Astrocyte (in vitro differentiated cells and primary cell): ENCODE measurements at regions not wholly inside any gene's neighbourhood (a gene's known extent, or its start where the extent isn't known, plus 50 kb on each side); places are given as distances from the start of the nearest gene placed in this dataset.

Source experiments
- EZH2 ChIP-seq: IDR thresholded peaks from 2 replicates; pipeline ENCODE4 v1.6.1; 2012; ENCODE audit warnings: mild to moderate bottlenecking, low read length, inconsistent platforms; ENCODE audit not compliant: insufficient read depth
- TF ChIP-seq, protein P1 (sequence below): IDR thresholded peaks from 2 replicates; pipeline ENCODE4 v1.5.1; 2011; ENCODE audit warnings: low read depth, mild to moderate bottlenecking, inconsistent platforms, low read length, moderate library complexity; ENCODE audit not compliant: insufficient read depth

DNA sequence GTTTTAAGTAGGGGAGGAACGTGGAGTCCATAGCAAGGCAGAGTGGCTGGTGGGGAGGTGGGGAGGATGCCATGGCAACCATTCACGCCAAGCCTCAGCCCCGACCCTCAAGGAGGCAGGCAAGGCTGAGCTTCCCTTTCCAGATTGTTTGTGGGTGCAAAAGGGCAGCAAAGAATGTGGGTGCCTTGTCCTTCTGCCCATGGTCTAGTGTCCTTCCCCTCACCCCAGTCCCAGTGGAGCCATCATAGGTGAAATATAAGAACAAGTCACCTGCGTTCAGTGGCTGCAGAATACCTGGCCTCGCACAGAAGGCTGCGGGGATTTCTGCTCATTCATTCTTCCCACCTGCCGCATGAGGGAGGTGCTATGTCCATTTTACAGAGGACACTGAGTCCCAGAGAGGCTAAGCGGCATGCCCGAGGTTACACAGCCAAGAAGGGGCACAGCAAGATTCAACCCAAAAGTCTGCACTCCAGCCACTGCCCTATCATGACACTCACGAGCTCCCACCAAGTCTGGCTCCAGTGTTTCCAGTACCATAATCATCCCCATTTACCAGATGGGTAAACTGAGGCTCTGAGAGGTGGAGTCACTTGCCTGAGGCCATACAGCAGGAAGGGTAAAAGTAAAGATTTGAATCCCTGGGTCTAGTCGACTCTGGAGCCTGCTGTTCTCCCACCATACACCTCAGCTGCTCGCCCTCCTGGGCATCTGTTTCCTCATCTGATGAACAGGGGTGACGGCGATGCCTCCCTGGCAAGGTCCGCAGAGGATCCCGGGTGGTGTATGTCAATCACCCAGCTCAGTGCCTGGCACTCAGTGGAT lies 100.8 kb downstream of the CEBPB start:
- TF ChIP-seq, protein P1, sequence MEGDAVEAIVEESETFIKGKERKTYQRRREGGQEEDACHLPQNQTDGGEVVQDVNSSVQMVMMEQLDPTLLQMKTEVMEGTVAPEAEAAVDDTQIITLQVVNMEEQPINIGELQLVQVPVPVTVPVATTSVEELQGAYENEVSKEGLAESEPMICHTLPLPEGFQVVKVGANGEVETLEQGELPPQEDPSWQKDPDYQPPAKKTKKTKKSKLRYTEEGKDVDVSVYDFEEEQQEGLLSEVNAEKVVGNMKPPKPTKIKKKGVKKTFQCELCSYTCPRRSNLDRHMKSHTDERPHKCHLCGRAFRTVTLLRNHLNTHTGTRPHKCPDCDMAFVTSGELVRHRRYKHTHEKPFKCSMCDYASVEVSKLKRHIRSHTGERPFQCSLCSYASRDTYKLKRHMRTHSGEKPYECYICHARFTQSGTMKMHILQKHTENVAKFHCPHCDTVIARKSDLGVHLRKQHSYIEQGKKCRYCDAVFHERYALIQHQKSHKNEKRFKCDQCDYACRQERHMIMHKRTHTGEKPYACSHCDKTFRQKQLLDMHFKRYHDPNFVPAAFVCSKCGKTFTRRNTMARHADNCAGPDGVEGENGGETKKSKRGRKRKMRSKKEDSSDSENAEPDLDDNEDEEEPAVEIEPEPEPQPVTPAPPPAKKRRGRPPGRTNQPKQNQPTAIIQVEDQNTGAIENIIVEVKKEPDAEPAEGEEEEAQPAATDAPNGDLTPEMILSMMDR, result no peak
- no peak for TF ChIP-seq EZH2
